GM12891 (cell line): ENCODE measurements at regions not wholly inside any gene's neighbourhood (a gene's known extent, or its start where the extent isn't known, plus 50 kb on each side); places are given as distances from the start of the nearest gene placed in this dataset.
"Not testable (repeated sequence)": the region's sequence is repeated elsewhere in the genome, so short reads cannot be mapped to it uniquely, and the experiment has no call there.

Experiments used
- DNase-seq: peaks from one replicate; pipeline ENCODE4 v3.0.0; 2011; ENCODE audit warnings: low spot score; ENCODE audit not compliant: insufficient read length
- FAIRE-seq: peaks from 2 replicates; lab custom pipeline; 2011; peaks lifted over from hg19 to GRCh38; lab: Jason Lieb, UNC
- PAX5 ChIP-seq: IDR thresholded peaks from 2 replicates; pipeline ENCODE4 v1.6.1; 2011; ENCODE audit warnings: low read length, moderate library complexity, mild to moderate bottlenecking; ENCODE audit not compliant: insufficient read depth, severe bottlenecking
- POLR2A ChIP-seq: IDR thresholded peaks from 2 replicates; pipeline ENCODE4 v1.6.1; 2011; ENCODE audit warnings: low read depth, low read length, control low read depth
- POLR2AphosphoS5 ChIP-seq: IDR thresholded peaks from 2 replicates; pipeline ENCODE4 v1.6.1; 2011; ENCODE audit warnings: low read depth, low read length, control low read depth
- POU2F2 ChIP-seq: IDR thresholded peaks from 2 replicates; pipeline ENCODE4 v1.6.1; 2011; ENCODE audit warnings: low read depth, mild to moderate bottlenecking, control low read depth, low read length, moderate library complexity
- SPI1 ChIP-seq: IDR thresholded peaks from 2 replicates; pipeline ENCODE4 v1.6.1; 2011; ENCODE audit warnings: low read depth, low read length, control low read depth
- TAF1 ChIP-seq: IDR thresholded peaks from 2 replicates; pipeline ENCODE4 v1.6.1; 2011; ENCODE audit warnings: low read depth, low read length, control low read depth

DNA sequence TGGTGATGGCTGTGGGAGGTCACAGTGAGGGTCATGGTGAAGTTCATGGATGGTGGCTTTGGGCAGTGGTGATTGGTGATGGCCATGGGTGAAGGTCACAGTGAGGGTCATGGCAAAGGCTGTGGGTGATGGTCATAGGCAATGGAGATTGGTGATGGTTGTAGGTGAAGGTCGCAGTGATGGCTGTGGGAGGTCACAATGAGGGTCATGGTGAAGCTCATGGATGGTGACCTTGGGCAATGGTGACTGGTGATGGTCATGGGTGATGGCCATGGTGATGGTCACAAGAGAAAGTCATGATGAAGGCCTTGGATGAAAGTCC lies 115.6 kb upstream of the IRX4 start:
- DNase-seq (no peak), FAIRE-seq (no peak)
- TF ChIP-seq SPI1 (no peak), POLR2AphosphoS5 (no peak), TAF1 (no peak), POLR2A (no peak), PAX5 (no peak), POU2F2 (no peak)

DNA sequence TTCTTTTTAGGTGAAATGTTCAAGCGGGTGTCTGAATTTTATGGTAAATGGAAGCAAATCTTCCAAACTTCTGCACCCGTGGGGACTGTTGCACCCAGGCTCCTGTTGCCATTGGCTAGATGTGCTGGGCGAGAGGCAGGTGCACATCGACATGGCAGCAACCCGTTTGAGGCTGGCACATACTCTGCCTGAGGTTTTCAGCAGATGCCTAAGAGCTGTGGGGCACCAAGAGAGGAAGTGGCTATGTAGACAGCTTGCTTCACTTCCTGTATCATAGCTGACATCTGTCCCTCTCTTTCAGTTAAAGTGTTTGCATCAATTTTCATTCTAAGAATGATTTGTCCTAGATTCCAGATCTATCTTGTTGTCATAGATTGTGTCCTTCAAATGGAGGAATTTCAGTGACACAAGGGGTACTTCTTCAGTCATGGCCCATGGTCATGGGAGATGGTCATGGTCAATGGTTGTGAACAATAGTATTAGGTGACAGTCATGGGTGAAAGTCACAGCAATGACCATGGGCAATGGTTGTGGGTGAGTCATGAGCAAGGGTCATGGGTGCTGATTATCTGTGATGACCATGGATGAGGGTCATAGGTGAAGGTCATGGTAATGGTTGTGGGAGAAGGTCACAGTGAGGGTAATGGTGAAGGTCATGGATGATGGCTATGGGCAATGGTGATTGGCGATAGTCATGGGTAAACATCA lies 115.1 kb upstream of the IRX4 start:
- FAIRE-seq (no peak), DNase-seq (no peak)
- TF ChIP-seq POU2F2 (no peak), POLR2A (no peak), SPI1 (0 out of 2 replicates have a peak, but pooled peaks have one; percentile 9), POLR2AphosphoS5 (no peak), PAX5 (no peak)

DNA sequence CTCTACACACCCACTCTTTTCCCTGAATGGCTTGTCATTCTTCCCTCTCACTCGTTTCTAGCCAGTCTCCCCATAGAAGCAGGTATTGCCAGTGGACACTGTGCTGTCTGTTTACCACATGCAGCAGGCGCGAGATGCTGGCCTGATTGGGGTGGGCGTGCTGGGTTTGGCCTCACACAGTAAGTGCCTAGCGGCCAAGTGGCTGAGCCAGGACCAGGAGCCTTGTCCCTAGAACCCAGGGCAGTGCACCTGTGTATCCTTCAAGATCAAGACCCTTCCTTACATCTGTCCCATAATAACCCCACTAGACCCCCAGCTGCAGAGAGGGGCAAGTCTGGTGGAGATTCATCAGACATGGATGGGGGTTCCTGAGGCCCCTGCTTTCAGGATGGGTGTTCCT lies 112.8 kb upstream of the IRX4 start:
- FAIRE-seq (no peak), DNase-seq (no peak)
- no peak for TF ChIP-seq POU2F2

DNA sequence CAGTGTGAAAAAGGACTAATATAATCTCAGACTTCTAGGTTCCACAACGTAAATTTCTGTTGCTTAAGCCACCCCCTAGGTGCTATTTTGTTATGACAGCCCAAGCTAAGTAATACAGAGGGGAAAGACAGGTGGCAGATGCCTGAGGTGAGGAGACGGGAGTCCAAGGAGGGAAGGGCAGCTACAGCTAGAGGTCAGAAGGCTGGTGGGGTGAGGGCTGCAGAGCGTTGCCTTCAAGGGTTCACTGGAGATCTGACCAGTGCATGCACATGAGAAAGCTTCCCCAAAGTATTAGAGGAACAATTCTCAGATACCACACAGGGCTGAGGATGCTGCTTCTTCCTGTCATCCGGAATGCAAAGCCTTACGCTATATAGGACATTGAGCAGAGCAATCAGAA lies 104.7 kb upstream of the IRX4 start:
- TF ChIP-seq SPI1 = no peak
- no peak for TF ChIP-seq POLR2AphosphoS5
- TF ChIP-seq TAF1 = no peak
- no peak for TF ChIP-seq POU2F2
- no peak for TF ChIP-seq PAX5
- no peak for TF ChIP-seq POLR2A
- FAIRE-seq (no peak), DNase-seq (no peak)

DNA sequence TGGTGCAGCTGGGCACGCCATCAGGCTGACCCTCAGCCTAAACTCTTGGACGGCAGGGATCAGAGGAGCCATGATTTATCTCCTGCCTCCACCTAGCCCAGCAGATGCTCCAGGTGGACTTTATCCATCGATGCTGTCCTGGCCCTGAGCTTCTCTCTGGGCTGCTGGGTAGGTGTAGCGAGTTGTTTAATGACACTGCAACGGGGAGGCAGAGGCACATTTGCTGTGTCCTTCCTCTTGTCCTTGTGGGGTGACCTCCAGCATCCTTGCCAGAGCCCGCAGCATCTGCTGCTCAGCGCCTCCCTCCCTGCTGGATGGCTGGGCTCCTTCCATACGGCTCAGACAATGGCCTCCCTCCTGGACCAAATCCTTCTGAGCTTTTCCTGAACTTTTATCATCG lies 103.1 kb upstream of the IRX4 start:
- TF ChIP-seq PAX5 = no peak
- no peak for TF ChIP-seq TAF1
- no peak for TF ChIP-seq POLR2AphosphoS5
- TF ChIP-seq SPI1 = no peak
- no peak for TF ChIP-seq POLR2A
- no peak for TF ChIP-seq POU2F2
- DNase-seq (no peak), FAIRE-seq (no peak)

DNA sequence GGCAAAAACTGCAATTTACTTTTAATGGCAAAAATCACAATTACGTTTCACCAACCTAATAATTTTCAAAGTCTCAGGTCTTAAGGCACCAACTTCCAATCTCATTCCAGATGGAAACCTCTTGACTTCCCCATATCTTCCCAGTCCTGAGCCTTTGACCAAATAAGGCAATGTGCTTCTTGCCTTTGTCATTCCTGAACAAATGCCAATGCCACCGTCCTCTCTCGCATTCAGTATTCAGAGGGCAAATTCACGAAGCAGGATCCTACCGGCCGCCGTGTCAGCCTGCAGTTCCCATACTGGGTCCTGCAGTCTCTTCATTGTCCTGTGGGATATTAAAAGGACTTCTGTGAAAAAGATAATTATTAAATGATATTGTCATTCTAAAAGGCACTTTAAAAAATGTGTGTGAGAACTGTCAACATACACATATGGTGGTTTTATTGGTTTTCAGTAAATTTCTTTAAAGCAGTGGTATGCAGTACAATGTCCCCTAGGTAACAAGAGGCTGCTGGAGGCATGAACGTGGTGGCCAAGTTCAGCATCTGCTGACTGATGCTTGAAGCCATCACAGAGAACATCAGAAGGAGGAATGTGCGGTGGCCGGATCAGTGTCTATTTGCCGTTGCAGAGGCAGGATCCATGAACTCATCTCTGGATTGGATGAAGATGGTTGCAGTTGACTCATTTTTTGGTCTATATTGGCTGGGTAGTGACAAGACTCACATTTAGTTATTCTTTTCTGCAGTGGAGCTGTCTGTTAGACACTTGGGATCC lies 101.4 kb upstream of the IRX4 start:
- DNase-seq (no peak), FAIRE-seq (no peak)
- TF ChIP-seq SPI1 = no peak
- no peak for TF ChIP-seq POU2F2
- TF ChIP-seq POLR2AphosphoS5 = no peak
- TF ChIP-seq POLR2A = no peak

DNA sequence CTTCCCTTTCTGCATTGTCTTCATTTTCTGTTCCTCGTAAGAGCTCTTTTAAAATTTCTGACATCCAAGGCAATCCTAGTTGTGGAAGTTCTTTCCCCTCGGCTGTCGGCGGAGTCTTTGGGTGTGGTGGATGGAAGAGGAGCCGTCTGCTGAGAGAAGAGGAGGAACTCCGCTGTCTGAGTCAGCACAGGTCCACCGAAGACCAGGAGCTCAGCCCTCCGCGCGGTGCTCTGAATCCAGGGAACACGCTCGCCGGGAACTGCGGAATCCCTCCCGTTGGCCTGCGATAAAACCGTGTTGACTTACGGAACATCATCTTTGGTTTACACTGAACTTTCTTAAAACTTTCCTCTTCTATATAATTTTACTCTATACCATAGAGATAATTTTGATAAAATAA lies 100.7 kb upstream of the IRX4 start:
- DNase-seq = no peak
- no peak for FAIRE-seq
- TF ChIP-seq SPI1 (no peak), TAF1 (no peak), POLR2A (no peak), POLR2AphosphoS5 (no peak), PAX5 (no peak), POU2F2 (no peak)

DNA sequence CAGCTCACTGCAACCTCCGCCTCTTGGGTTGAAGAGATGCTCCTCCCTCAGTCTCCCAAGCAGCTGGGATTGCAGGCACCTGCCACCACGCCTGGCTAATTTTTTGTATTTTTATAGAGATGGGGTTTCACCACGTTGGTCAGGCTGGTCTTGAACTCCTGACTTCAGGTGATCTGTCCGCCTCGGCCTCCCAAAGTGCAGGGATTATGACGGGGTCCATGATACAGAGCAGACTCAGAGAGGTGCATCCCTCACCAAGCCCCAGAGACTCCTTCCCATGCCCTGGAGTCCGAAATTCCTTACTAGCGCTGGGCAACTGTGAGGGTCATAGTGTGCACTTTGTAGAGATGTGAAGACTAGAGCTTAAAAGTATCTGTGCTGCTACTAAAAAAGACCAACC lies 99.8 kb upstream of the IRX4 start:
- FAIRE-seq, DNase-seq: not testable (repeated sequence)

DNA sequence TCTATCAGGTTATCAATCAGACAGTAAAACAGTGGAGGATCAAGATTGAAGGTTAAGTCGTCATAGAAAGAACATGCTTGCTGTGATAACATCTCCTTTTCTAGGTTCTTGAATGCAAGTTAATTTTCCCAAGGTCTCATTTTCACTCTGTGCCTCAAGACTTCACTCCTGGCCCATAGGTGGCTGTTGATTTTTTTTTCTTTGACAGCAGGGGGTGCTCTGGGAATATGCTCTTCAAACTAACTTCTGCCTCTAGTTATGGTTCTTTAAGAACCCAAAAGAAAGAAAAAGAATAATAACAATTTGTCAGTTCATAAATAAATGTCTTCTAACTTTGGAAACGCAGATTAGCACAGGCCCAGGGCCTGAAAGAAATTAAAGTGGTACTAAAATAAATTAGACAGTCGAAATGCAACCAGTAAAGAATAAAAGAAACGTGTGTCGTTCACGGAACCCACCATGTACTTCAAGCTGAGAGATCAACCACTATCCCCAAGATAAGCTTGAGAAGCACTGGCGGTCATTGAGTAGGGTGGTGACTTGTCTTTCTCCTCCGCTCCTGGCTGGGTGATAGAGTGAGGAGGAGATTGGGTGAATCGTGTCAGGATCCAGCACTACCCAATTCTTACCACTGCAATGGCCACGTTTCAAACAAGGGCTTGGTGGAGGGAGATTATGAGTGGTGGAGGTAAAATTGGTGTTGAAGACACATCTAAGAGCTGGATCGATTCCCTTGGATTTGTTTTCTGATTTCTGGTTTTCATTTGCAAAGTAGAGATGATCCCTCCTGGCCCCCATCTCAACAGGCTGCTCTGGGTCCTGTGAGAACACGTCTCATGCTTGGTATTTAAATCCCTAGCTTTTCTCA lies 93.4 kb upstream of the IRX4 start:
- TF ChIP-seq POLR2AphosphoS5 (no peak), TAF1 (no peak), POLR2A (no peak), SPI1 (no peak)
- DNase-seq (no peak), FAIRE-seq (no peak)

DNA sequence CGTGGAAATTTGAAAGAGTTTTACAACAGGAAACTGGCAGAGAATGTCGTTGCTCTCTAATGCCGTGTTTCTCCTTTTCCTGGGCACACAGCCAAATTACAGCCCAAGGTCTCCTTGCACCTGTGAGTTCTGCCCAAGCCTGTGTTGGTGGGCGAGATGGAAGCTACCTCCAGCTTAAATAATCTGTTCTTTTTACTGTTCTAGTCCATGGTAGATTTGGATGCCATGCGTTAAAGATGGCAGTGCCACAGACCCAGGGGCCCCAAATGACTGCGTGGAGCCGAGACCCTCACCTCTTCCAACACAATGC lies 92.6 kb upstream of the IRX4 start:
- TF ChIP-seq POLR2AphosphoS5 = no peak
- TF ChIP-seq PAX5 = no peak
- TF ChIP-seq TAF1 = no peak
- TF ChIP-seq POU2F2 = no peak
- no peak for TF ChIP-seq SPI1
- no peak for TF ChIP-seq POLR2A
- FAIRE-seq = no peak
- no peak for DNase-seq
